Left ventricle myocardium inferior (tissue), 1 donor: ENCODE measurements at regions not wholly inside any gene's neighbourhood (a gene's known extent, or its start where the extent isn't known, plus 50 kb on each side); places are given as distances from the start of the nearest gene placed in this dataset.
"Not testable (repeated sequence)": the region's sequence is repeated elsewhere in the genome, so short reads cannot be mapped to it uniquely, and the experiment has no call there.

ENCODE experiments used
- DNase-seq: peaks from one replicate; pipeline ENCODE4 v3.0.0-alpha.2; 2020
- H3K27ac ChIP-seq: fragments of 200-600 bp; replicated peaks from 2 replicates; pipeline ENCODE4 v1.8.0; 2021
- H3K27me3 ChIP-seq: fragments of 200-600 bp; 2 replicates; pipeline ENCODE4 v1.8.0; 2021; ENCODE audit warnings: low read depth
- H3K36me3 ChIP-seq: fragments of 200-600 bp; 2 replicates; pipeline ENCODE4 v1.8.0; 2021
- H3K4me1 ChIP-seq: fragments of 200-600 bp; 2 replicates; pipeline ENCODE4 v1.8.0; 2021
- H3K4me3 ChIP-seq: fragments of 200-600 bp; 2 replicates; pipeline ENCODE4 v1.8.0; 2021; ENCODE audit warnings: mild to moderate bottlenecking, moderate library complexity
- H3K9me3 ChIP-seq: fragments of 200-600 bp; replicated peaks from 2 replicates; pipeline ENCODE4 v1.8.0; 2021
- intact Hi-C: fragments of 100-400 bp; cut with micrococcal nuclease; formaldehyde crosslinking; loops from one replicate; pipeline ENCODE4 v1.11.0; 2022
- TF ChIP-seq, protein P1 (sequence below): fragments of 200-600 bp; IDR thresholded peaks from 2 replicates; pipeline ENCODE4 v1.8.0; 2021; ENCODE audit warnings: antibody characterized with exemption, mild to moderate bottlenecking, borderline replicate concordance
- donor health status: DM: no; HTN: yes; CAD: no; lungs with severe emphysema.

DNA sequence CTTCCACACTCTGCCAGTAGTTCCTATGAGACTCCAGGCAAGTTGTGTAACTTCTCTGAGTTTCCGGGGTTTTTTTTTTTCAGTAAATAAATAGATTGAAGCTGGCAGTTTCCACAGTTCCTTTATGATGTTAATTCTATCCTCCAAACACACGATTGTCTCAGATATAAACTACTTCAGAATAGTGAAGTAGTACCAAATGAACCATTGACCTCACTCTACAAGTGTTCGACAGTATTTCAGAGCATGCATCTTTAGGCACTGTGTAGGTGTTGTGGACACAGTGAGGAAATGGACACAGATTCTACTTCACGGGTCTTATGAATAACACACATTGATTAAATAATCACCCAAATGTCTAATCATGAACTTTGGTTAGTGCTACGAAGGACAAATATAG, 136.1 kb upstream of the IGSF10 start:
- intact Hi-C loops, result no loop called here
- H3K27ac ChIP-seq, result no peak overlapping the region
- no peaks in the 10 kb centered on the region for H3K9me3 ChIP-seq
- H3K4me1 ChIP-seq, result no peaks in the 10 kb centered on the region
- TF ChIP-seq, protein P1, sequence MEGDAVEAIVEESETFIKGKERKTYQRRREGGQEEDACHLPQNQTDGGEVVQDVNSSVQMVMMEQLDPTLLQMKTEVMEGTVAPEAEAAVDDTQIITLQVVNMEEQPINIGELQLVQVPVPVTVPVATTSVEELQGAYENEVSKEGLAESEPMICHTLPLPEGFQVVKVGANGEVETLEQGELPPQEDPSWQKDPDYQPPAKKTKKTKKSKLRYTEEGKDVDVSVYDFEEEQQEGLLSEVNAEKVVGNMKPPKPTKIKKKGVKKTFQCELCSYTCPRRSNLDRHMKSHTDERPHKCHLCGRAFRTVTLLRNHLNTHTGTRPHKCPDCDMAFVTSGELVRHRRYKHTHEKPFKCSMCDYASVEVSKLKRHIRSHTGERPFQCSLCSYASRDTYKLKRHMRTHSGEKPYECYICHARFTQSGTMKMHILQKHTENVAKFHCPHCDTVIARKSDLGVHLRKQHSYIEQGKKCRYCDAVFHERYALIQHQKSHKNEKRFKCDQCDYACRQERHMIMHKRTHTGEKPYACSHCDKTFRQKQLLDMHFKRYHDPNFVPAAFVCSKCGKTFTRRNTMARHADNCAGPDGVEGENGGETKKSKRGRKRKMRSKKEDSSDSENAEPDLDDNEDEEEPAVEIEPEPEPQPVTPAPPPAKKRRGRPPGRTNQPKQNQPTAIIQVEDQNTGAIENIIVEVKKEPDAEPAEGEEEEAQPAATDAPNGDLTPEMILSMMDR, result no peak
- no peaks in the 10 kb centered on the region for H3K27me3 ChIP-seq
- no peaks in the 10 kb centered on the region for H3K36me3 ChIP-seq
- no peak overlapping the region for H3K4me3 ChIP-seq
- DNase-seq, result no peak

DNA sequence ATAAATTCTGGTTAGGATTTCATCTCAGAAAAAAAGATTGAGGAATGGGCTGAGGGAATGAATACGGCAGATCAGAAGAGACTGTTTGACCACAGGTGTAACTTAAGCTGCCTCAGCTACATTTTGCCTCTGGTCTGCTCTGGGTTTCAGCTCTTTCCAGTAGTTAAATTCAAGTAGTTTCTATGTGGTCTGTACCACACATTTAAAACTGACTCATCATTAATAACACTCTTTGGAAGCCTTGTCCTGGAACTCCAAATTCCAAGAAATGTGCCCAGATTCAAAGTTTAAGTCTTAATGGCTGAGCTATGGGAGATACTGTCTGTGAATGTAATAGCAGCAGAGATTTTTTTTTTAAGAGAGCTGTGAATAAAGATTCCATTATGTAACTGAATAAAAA, 133.1 kb upstream of the IGSF10 start:
- no peak for DNase-seq
- TF ChIP-seq, protein P1, result no peak
- H3K27ac ChIP-seq, result no peak overlapping the region
- H3K9me3 ChIP-seq, result no peaks in the 10 kb centered on the region
- H3K27me3 ChIP-seq, result no peaks in the 10 kb centered on the region
- H3K4me3 ChIP-seq, result no peak overlapping the region
- no peaks in the 10 kb centered on the region for H3K36me3 ChIP-seq
- no peaks in the 10 kb centered on the region for H3K4me1 ChIP-seq
- intact Hi-C loops, result no loop called here

DNA sequence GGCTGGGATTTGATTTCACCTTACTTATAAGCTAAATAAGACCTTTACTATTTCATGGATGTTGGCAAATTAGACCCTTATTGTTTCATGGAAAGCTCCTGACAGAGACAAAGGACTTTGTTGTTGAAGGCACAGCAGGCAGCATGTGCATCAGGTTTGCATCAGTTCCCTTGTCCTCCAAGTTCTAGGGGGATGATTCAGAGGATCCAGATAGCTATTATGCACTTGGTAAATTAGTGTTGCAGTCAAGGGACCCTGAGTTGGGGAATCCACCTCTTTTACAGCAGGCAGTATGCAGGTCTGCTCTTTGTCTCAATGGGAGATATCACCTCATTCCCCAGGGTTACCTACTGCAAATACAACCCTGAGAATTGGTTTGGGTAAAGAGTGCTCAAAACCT, 131.4 kb upstream of the IGSF10 start:
- intact Hi-C loops, result no loop called here
- H3K27ac ChIP-seq, result no peak overlapping the region
- H3K4me3 ChIP-seq, result no peak overlapping the region
- DNase-seq, result no peak
- no peaks in the 10 kb centered on the region for H3K4me1 ChIP-seq
- TF ChIP-seq, protein P1, result no peak
- peaks cover 5% of the 10 kb centered on the region for H3K9me3 ChIP-seq
- no peaks in the 10 kb centered on the region for H3K36me3 ChIP-seq
- H3K27me3 ChIP-seq, result no peaks in the 10 kb centered on the region

DNA sequence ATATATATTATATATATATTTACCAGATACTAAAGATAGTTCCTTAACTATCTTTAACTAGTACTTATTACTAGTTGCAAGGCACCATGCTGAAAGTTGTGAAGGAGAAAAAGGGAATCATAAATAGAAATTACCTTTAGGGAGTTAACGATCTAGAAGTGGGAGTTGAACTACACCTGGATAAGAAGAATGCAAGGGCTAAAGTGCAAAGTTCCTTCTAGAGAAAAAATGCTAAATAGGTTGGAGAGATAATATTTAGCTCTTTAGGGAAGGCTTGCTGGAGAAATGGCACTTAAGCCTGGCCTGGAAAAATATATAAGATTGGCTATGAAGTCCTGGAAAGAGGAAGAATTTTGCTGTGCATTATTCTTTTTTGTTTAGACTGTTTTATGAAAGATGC, 130.6 kb upstream of the IGSF10 start:
- intact Hi-C loops, result no loop called here
- H3K27me3 ChIP-seq, result no peaks in the 10 kb centered on the region
- TF ChIP-seq, protein P1, result no peak
- H3K27ac ChIP-seq, result no peak overlapping the region
- no peaks in the 10 kb centered on the region for H3K4me1 ChIP-seq
- H3K4me3 ChIP-seq, result no peak overlapping the region
- peaks cover 10% of the 10 kb centered on the region for H3K9me3 ChIP-seq
- no peak for DNase-seq
- H3K36me3 ChIP-seq, result no peaks in the 10 kb centered on the region

DNA sequence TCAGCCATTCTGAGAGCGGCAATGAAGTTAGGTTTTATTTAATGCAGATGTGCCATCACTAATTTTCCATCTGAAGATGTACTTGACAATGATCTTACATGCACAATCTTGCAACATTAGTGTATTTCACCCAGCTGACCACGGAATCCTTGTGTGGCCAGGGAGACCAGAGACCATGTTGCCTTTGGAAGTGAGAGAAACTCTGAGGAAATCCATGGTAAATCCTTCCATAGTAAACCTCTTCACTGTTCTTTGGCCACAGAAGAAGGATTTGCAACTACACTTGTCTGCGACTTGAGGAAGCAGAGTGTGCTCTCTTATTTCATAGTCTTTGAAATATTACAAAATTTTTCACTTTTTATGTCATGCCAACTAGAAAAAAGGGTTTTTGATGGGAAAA, 128.4 kb upstream of the IGSF10 start:
- intact Hi-C loops, result no loop called here
- TF ChIP-seq, protein P1, result no peak
- H3K4me1 ChIP-seq, result no peaks in the 10 kb centered on the region
- H3K27me3 ChIP-seq, result no peaks in the 10 kb centered on the region
- no peaks in the 10 kb centered on the region for H3K36me3 ChIP-seq
- peaks cover 10% of the 10 kb centered on the region for H3K9me3 ChIP-seq
- no peak overlapping the region for H3K27ac ChIP-seq
- no peak for DNase-seq
- no peak overlapping the region for H3K4me3 ChIP-seq

DNA sequence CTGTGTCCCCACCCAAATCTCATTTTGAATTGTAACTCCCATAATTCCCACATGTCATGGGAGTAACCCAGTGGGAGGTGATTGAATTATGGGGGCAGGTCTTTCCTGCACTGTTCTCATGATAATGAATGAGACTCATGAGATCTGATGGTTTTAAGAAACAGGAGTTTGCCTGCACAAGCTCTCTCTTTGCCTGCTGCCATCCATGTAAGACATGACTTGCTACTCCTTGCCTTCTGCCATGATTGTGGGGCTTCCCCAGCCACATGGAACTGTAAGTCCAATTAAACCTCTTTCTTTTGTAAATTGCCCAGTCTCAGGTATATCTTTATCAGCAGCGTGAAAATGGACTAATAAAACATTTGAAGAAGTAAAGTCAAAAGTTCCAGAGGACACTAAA, 126.8 kb upstream of the IGSF10 start:
- H3K4me3 ChIP-seq, DNase-seq, H3K27ac ChIP-seq, H3K36me3 ChIP-seq, H3K4me1 ChIP-seq, H3K27me3 ChIP-seq, intact Hi-C loops: not testable (repeated sequence)
- H3K9me3 ChIP-seq, result peaks cover 10% of the 10 kb centered on the region
